ENCODE measurements at regions not wholly inside any gene's neighbourhood (a gene's known extent, or its start where the extent isn't known, plus 50 kb on each side); places are given as distances from the start of the nearest gene placed in this dataset.
"Not testable (repeated sequence)": the region's sequence is repeated elsewhere in the genome, so short reads cannot be mapped to it uniquely, and the experiment has no call there.

- Mint-ChIP-seq H3K36me3 (ENCODE audit: low read depth) (no peaks in the 10 kb centered on the region), H3K27ac (no peak overlapping the region), H3K27me3 (ENCODE audit: low read depth, poor library complexity) (peaks cover 9% of the 10 kb centered on the region), H3K4me1 (no peaks in the 10 kb centered on the region), H3K4me3 (no peak overlapping the region), H3K9me3 (peaks cover 24% of the 10 kb centered on the region)
- DNase-seq, result no peak
- TF ChIP-seq CTCF (IDR thresholded peaks at IDR 0.05), result no peak
Measured at GRCh38 chr2:134056173-134056572, 197.7 kb upstream of the MGAT5 start.

GRCh38 chr2:134061066-134061465 is 192.8 kb upstream of the MGAT5 start:
- not testable (repeated sequence) for H3K4me3 Mint-ChIP-seq, H3K27ac Mint-ChIP-seq, H3K4me1 Mint-ChIP-seq, DNase-seq
- H3K9me3 Mint-ChIP-seq, result peaks cover 54% of the 10 kb centered on the region
- H3K27me3 Mint-ChIP-seq (ENCODE audit: low read depth, poor library complexity), result peaks cover 14% of the 10 kb centered on the region
- H3K36me3 Mint-ChIP-seq (ENCODE audit: low read depth), result peaks cover 10% of the 10 kb centered on the region

GRCh38 chr2:134062235-134062634 is 191.6 kb upstream of the MGAT5 start:
- Mint-ChIP-seq H3K36me3 (ENCODE audit: low read depth) (peaks cover 10% of the 10 kb centered on the region), H3K27me3 (ENCODE audit: low read depth, poor library complexity) (peaks cover 14% of the 10 kb centered on the region), H3K9me3 (peaks cover 59% of the 10 kb centered on the region)
- not testable (repeated sequence) for H3K27ac Mint-ChIP-seq, H3K4me1 Mint-ChIP-seq, H3K4me3 Mint-ChIP-seq, DNase-seq

- H3K36me3 Mint-ChIP-seq (ENCODE audit: low read depth), result peaks cover 10% of the 10 kb centered on the region
- not testable (repeated sequence) for DNase-seq, H3K27ac Mint-ChIP-seq, H3K4me1 Mint-ChIP-seq, H3K4me3 Mint-ChIP-seq
- peaks cover 59% of the 10 kb centered on the region for H3K9me3 Mint-ChIP-seq
- H3K27me3 Mint-ChIP-seq (ENCODE audit: low read depth, poor library complexity), result peaks cover 14% of the 10 kb centered on the region
Measured at GRCh38 chr2:134063916-134064315, 190.0 kb upstream of the MGAT5 start.

GRCh38 chr2:134070281-134070741 is 183.6 kb upstream of the MGAT5 start:
- Mint-ChIP-seq H3K27ac (no peak overlapping the region), H3K4me1 (no peaks in the 10 kb centered on the region), H3K36me3 (ENCODE audit: low read depth) (no peaks in the 10 kb centered on the region), H3K9me3 (peaks cover 13% of the 10 kb centered on the region), H3K4me3 (no peak overlapping the region), H3K27me3 (ENCODE audit: low read depth, poor library complexity) (peaks cover 15% of the 10 kb centered on the region)
- no peak for TF ChIP-seq CTCF (IDR thresholded peaks at IDR 0.05)
- DNase-seq, result no peak

- Mint-ChIP-seq H3K27me3 (ENCODE audit: low read depth, poor library complexity) (peaks cover 8% of the 10 kb centered on the region), H3K27ac (no peak overlapping the region), H3K9me3 (no peaks in the 10 kb centered on the region), H3K4me1 (no peaks in the 10 kb centered on the region), H3K36me3 (ENCODE audit: low read depth) (no peaks in the 10 kb centered on the region), H3K4me3 (no peak overlapping the region)
- TF ChIP-seq CTCF (IDR thresholded peaks at IDR 0.05), result no peak
- DNase-seq, result no peak
Measured at GRCh38 chr2:134072341-134072740, 181.5 kb upstream of the MGAT5 start.

GRCh38 chr2:134073023-134073422 is 180.8 kb upstream of the MGAT5 start:
- no peaks in the 10 kb centered on the region for H3K4me1 Mint-ChIP-seq
- no peaks in the 10 kb centered on the region for H3K9me3 Mint-ChIP-seq
- H3K4me3 Mint-ChIP-seq, result no peak overlapping the region
- DNase-seq, result no peak
- TF ChIP-seq CTCF (IDR thresholded peaks at IDR 0.05), result no peak
- H3K27ac Mint-ChIP-seq, result no peak overlapping the region
- H3K27me3 Mint-ChIP-seq (ENCODE audit: low read depth, poor library complexity), result peaks cover 8% of the 10 kb centered on the region
- H3K36me3 Mint-ChIP-seq (ENCODE audit: low read depth), result no peaks in the 10 kb centered on the region
